Caco-2 (cell line): ENCODE measurements at regions not wholly inside any gene's neighbourhood (a gene's known extent, or its start where the extent isn't known, plus 50 kb on each side); places are given as distances from the start of the nearest gene placed in this dataset.

Source experiments
- BruUV-seq: library from RNA; stranded (reverse); fragments of 400-500 nt; replicated peaks from 2 replicates; lab custom pipeline; 2021; lab: Mats Ljungman, UMichigan
- CTCF ChIA-PET: fragments of 300-600 bp; sonication (Branson Sonifier 250); formaldehyde crosslinking; loops from one replicate; lab custom pipeline; 2022; ENCODE audit warnings: antibody characterized with exemption; lab: Charles Lee
- POLR2A ChIA-PET: fragments of 300-600 bp; sonication (Branson Sonifier 250); formaldehyde crosslinking; loops from one replicate; lab custom pipeline; 2022; ENCODE audit warnings: antibody characterized with exemption; lab: Charles Lee
- DNase-seq, 2 experiments: peaks; one replicate each; pipeline versions ENCODE4 v3.0.0 to v3.0.0-alpha.2; 2020 to 2022
- H3K27me3 ChIP-seq: replicated peaks from 2 replicates; pipeline ENCODE4 v1.6.0; 2011; ENCODE audit warnings: low read length; ENCODE audit not compliant: control insufficient read depth, insufficient read depth
- H3K36me3 ChIP-seq: 2 replicates; pipeline ENCODE4 v1.5.1; 2011; ENCODE audit warnings: low read length; ENCODE audit not compliant: control insufficient read depth, insufficient read depth
- H3K4me1 ChIP-seq: fragments of 250-450 bp; sonication (Bioruptor Pico); 2 replicates; pipeline ENCODE4 v1.5.1; 2020; ENCODE audit warnings: mild to moderate bottlenecking
- H3K4me3 ChIP-seq: 2 replicates; pipeline ENCODE4 v1.5.1; 2011; ENCODE audit warnings: low read depth, mild to moderate bottlenecking, control low read depth, low read length
- H3K9me3 ChIP-seq: fragments of 250-450 bp; sonication (Bioruptor Pico); 2 replicates; pipeline ENCODE4 v1.5.1; 2020; ENCODE audit warnings: mild to moderate bottlenecking, moderate library complexity
- H3K27ac Mint-ChIP-seq: one replicate; pipeline ENCODE4 v1.8.0; 2022; ENCODE audit warnings: mixed read lengths; ENCODE audit not compliant: unreplicated experiment
- H3K27me3 Mint-ChIP-seq: one replicate; pipeline ENCODE4 v1.8.0; 2022; ENCODE audit warnings: mixed read lengths; ENCODE audit not compliant: insufficient read depth, unreplicated experiment
- H3K36me3 Mint-ChIP-seq: one replicate; pipeline ENCODE4 v1.8.0; 2022; ENCODE audit warnings: mild to moderate bottlenecking, mixed read lengths; ENCODE audit not compliant: insufficient read depth, unreplicated experiment
- H3K4me1 Mint-ChIP-seq: one replicate; pipeline ENCODE4 v1.8.0; 2022; ENCODE audit warnings: low read depth, mixed read lengths; ENCODE audit not compliant: unreplicated experiment
- H3K4me3 Mint-ChIP-seq: one replicate; pipeline ENCODE4 v1.8.0; 2022; ENCODE audit warnings: mild to moderate bottlenecking, moderate library complexity, mixed read lengths; ENCODE audit not compliant: unreplicated experiment
- H3K9me3 Mint-ChIP-seq: one replicate; pipeline ENCODE4 v1.8.0; 2022; ENCODE audit warnings: mixed read lengths; ENCODE audit not compliant: unreplicated experiment
- intact Hi-C: fragments of 100-400 bp; cut with micrococcal nuclease; formaldehyde crosslinking; loops from one replicate; pipeline ENCODE4 v1.10.0; 2022; ENCODE audit not compliant: unreplicated experiment
- TF ChIP-seq, protein P1 (sequence below), 2 experiments: fragments of 200-600 bp in 1 of 2; IDR thresholded peaks; 1 replicate in 1 of 2; 2 replicates in 1 of 2; pipeline versions ENCODE4 v1.5.1 to v1.8.0; 2011 to 2022; ENCODE audit warnings: antibody characterized with exemption in 1 of 2, control low read depth in 1 of 2, inconsistent platforms in 1 of 2, low read depth in 1 of 2, low read length in 1 of 2, mild to moderate bottlenecking in 1 of 2, moderate library complexity in 1 of 2; ENCODE audit not compliant: insufficient read depth in 1 of 2, severe bottlenecking in 1 of 2, unreplicated experiment in 1 of 2

GRCh38 chr9:10928372-10928771, 315.6 kb upstream of the PTPRD start:
- Mint-ChIP-seq H3K27me3 (no peaks in the 10 kb centered on the region), H3K4me3 (no peak overlapping the region), H3K9me3 (no peaks in the 10 kb centered on the region), H3K27ac (no peak overlapping the region), H3K36me3 (no peaks in the 10 kb centered on the region), H3K4me1 (no peaks in the 10 kb centered on the region)
- no peaks in the 10 kb centered on the region for H3K27me3 ChIP-seq
- no peak overlapping the region for H3K4me3 ChIP-seq
- H3K4me1 ChIP-seq = no peaks in the 10 kb centered on the region
- TF ChIP-seq, protein P1, sequence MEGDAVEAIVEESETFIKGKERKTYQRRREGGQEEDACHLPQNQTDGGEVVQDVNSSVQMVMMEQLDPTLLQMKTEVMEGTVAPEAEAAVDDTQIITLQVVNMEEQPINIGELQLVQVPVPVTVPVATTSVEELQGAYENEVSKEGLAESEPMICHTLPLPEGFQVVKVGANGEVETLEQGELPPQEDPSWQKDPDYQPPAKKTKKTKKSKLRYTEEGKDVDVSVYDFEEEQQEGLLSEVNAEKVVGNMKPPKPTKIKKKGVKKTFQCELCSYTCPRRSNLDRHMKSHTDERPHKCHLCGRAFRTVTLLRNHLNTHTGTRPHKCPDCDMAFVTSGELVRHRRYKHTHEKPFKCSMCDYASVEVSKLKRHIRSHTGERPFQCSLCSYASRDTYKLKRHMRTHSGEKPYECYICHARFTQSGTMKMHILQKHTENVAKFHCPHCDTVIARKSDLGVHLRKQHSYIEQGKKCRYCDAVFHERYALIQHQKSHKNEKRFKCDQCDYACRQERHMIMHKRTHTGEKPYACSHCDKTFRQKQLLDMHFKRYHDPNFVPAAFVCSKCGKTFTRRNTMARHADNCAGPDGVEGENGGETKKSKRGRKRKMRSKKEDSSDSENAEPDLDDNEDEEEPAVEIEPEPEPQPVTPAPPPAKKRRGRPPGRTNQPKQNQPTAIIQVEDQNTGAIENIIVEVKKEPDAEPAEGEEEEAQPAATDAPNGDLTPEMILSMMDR (IDR thresholded peaks at IDR 0.05; ENCODE audit: insufficient read depth in 1 of 2, low read depth in 1 of 2, low read length in 1 of 2, severe bottlenecking in 1 of 2, unreplicated experiment in 1 of 2) = no peak
- no peaks in the 10 kb centered on the region for H3K36me3 ChIP-seq
- intact Hi-C loops = no loop called here
- POLR2A ChIA-PET = no interaction called here
- no peak for DNase-seq
- no peaks in the 10 kb centered on the region for H3K9me3 ChIP-seq
- BruUV-seq = no TSS peak
- CTCF ChIA-PET = no interaction called here

DNA sequence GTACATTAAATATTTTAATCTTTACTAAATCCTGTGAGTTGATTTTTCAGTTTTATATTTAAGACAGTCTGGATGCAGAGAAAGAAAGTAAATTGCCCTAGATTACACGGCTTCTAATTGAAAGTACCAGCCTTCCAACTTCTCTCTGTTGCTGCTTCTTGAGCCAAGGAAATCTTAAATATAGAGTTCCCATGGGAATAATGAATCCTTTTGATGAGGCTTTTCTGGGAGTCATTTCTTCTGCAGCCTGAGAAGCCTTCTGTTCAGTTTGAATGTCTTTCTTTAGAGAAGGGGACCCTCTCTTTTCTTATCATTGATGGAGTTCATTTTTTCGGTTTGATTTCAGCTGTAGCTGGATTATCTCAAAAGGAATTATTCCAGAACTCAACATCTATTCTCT, 317.3 kb upstream of the PTPRD start:
- no peak for DNase-seq
- no peaks in the 10 kb centered on the region for H3K4me1 Mint-ChIP-seq
- intact Hi-C loops = no loop called here
- Histone ChIP-seq H3K4me1 (no peaks in the 10 kb centered on the region), H3K9me3 (no peaks in the 10 kb centered on the region), H3K27me3 (no peaks in the 10 kb centered on the region), H3K36me3 (no peaks in the 10 kb centered on the region), H3K4me3 (no peak overlapping the region)
- POLR2A ChIA-PET = no interaction called here
- TF ChIP-seq, protein P1 (IDR thresholded peaks at IDR 0.05; ENCODE audit: insufficient read depth in 1 of 2, low read depth in 1 of 2, low read length in 1 of 2, severe bottlenecking in 1 of 2, unreplicated experiment in 1 of 2) = no peak
- no peaks in the 10 kb centered on the region for H3K9me3 Mint-ChIP-seq
- H3K27ac Mint-ChIP-seq = no peak overlapping the region
- no peaks in the 10 kb centered on the region for H3K27me3 Mint-ChIP-seq
- no peak overlapping the region for H3K4me3 Mint-ChIP-seq
- no peaks in the 10 kb centered on the region for H3K36me3 Mint-ChIP-seq
- no TSS peak for BruUV-seq
- CTCF ChIA-PET = no interaction called here

GRCh38 chr9:10946676-10947410, 334.0 kb upstream of the PTPRD start:
- H3K36me3 Mint-ChIP-seq = no peaks in the 10 kb centered on the region
- no peak overlapping the region for H3K27ac Mint-ChIP-seq
- no peak for DNase-seq
- no peaks in the 10 kb centered on the region for H3K36me3 ChIP-seq
- no TSS peak for BruUV-seq
- no peaks in the 10 kb centered on the region for H3K4me1 Mint-ChIP-seq
- H3K4me1 ChIP-seq = no peaks in the 10 kb centered on the region
- TF ChIP-seq, protein P1 (IDR thresholded peaks at IDR 0.05; ENCODE audit: insufficient read depth in 1 of 2, low read depth in 1 of 2, low read length in 1 of 2, severe bottlenecking in 1 of 2, unreplicated experiment in 1 of 2) = no peak
- ChIA-PET POLR2A (no interaction called here), CTCF (no interaction called here)
- no peaks in the 10 kb centered on the region for H3K27me3 Mint-ChIP-seq
- H3K9me3 ChIP-seq = no peaks in the 10 kb centered on the region
- no peaks in the 10 kb centered on the region for H3K9me3 Mint-ChIP-seq
- intact Hi-C loops = no loop called here
- H3K4me3 Mint-ChIP-seq = no peak overlapping the region
- H3K4me3 ChIP-seq = no peak overlapping the region
- H3K27me3 ChIP-seq = no peaks in the 10 kb centered on the region
